Medulla oblongata (tissue), 1 donor: ENCODE measurements at regions not wholly inside any gene's neighbourhood (a gene's known extent, or its start where the extent isn't known, plus 50 kb on each side); places are given as distances from the start of the nearest gene placed in this dataset.

Experiments
- DNase-seq: peaks from one replicate; pipeline ENCODE4 v3.0.0-alpha.2; 2015; ENCODE audit errors: extremely low spot score

GRCh38 chr11:69931060-69931910, 112.1 kb upstream of the FGF3 start:
- no peak for DNase-seq

DNA sequence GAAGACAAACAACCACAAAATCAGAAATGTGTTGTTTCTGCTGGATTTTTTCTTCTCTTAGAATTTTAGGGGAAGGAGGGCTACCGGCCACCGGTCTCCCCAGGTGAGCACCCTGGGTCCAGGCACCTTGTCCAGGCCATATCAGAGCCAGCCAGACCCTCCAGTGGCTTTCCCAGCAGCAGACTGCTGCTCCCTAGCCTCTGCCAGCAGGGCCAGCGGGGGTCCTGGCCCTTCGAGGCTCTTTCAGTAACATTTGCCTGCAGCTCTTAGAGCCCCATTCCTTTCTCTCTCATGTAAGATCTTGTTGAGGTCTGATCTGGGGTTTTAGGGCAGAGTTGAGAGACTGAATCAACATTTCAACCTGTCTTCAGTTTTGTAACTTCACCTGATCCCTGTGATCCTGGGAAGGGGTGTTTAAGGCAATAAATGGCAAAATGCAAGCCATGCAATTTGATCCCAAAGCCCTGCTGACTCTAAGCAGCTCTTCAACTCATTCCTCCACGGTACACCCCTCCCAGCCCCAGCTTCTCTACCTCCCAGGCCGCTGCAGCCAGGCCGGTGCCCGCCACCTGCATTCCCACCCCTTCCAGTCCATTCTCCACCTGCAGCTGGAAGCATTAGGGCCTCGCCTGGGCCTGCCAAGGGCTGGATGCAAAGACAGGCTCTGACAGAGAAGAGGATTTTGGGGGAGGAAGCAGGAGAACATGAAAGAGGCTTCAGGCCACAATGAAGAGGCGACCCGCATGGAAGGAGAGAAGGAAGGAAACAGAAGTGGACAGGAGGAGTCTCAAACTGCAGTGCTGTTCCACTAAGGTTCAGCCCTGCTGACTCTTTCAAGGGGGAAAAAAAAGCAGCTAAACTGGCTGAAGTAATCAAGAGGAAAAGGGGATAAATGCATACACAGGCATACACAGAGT, 113.0 kb upstream of the FGF3 start:
- no peak for DNase-seq

GRCh38 chr11:69934861-69935494, 115.8 kb upstream of the FGF3 start:
- DNase-seq: no peak

- DNase-seq: no peak
Measured at GRCh38 chr11:69935941-69936505, 116.8 kb upstream of the FGF3 start.

GRCh38 chr11:69936771-69937170, 117.6 kb upstream of the FGF3 start:
- DNase-seq: no peak

- DNase-seq: no peak
Measured at GRCh38 chr11:69938206-69938605, 119.0 kb upstream of the FGF3 start.

DNA sequence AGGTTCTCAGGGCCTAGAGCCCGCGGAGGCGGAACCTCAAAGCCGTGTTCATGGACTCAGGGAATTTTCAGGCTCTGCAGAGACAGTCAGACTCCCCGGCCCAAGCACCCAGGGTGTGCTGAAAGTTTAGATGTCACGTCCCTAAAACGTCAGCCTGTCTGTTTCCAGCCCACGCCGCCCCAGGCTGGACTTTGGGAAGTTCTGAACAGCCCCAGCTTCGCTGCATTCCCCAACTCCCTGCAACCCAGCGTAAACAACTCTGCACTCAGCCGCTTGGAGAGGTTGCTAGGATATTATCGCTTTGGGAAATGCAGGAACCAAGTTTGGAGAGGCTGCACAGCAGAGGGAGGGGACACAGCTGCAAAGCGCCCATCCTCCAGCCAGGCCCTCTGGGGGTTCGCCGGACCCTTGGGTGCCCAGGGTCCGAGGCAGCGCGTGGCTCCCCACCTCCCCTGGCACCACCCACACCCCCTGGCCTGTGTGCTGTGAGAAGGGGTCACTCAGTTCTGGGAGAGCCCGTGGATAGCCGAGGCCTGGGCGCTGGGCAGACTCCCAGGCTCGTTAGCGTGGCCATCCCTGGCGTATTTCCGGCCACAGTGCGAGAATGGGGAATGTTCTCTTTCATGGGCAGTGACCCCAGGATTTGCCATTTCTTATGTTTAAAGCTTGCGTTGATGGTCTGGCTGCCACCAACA, 120.5 kb upstream of the FGF3 start:
- no peak for DNase-seq

DNA sequence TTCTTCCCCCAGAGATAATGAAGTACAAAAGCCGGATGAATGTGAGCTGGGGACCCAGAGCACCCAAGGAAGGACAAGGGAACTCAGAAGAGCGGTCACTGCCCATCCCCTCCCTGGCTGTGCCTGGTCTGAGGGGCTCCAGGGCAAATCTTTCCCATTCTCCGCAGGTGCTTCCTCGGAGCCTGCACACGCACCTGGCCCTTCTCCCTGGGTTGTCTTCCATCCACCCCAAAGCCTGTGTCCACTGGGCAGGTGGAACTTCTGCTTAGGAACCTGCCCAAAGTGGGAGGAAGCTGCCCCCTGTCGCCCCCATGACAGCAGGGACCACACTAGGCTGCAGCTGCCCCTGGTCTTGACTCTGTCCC, 121.0 kb upstream of the FGF3 start:
- DNase-seq: no peak

GRCh38 chr11:69941546-69942332, 122.5 kb upstream of the FGF3 start:
- no peak for DNase-seq

- no peak for DNase-seq
Measured at GRCh38 chr11:69942333-69942820, 123.2 kb upstream of the FGF3 start.

GRCh38 chr11:69943066-69943465, 123.8 kb upstream of the FGF3 start:
- no peak for DNase-seq

DNA sequence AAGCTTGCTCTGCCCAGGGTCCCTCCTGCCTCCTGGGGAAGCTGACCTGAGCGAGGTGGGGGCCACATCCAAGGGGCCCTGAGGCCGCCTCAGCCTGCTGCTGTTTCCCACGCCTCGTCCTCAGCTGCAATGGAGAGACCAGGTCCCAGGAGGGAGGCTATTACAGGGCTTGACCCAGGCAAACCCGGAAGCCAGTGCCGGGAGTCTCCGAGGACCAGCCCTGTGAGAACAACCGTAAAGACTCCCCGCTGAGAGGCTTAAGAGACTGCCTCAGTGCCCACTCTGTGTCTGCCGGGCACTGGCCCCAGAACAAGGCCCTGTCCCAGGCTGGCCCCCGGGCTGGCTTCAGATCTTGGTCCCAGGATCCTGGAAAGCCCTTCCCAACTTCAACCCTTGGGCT, 124.3 kb upstream of the FGF3 start:
- no peak for DNase-seq

DNA sequence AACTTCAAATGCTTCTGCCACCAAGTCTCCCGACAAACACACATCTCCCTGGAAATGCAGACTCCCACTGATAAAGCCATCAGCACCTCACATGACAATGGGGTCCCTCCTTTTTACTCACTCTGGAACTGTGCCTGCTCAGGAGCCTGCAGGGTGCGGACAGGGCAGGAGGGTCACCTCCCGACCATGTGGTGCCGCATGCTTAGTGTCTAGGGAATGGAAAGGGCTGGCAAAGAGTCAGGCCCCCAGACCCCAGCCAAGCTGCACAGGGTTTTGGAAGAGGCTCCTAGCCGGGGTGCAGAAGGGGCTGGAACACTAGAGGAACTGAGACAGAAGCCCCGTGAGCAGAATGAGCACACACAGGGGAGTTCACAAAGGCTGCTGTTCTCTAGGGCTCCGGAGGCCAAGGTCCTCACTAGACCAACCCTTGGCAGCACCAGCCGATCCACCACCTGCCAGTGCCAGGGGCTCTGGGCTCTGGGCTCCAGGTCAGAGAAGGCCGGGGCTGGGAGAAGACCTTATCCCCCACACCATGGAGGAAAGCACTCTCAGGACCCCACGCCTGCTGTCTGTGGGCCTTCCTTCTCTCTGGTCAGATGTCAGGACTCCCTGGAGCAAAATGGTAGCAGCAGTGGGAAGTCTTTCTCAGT, 125.1 kb upstream of the FGF3 start:
- DNase-seq: no peak

- DNase-seq: no peak
Measured at GRCh38 chr11:69945157-69945556, 125.9 kb upstream of the FGF3 start.

GRCh38 chr11:69947059-69947792, 128.0 kb upstream of the FGF3 start:
- DNase-seq: no peak

DNA sequence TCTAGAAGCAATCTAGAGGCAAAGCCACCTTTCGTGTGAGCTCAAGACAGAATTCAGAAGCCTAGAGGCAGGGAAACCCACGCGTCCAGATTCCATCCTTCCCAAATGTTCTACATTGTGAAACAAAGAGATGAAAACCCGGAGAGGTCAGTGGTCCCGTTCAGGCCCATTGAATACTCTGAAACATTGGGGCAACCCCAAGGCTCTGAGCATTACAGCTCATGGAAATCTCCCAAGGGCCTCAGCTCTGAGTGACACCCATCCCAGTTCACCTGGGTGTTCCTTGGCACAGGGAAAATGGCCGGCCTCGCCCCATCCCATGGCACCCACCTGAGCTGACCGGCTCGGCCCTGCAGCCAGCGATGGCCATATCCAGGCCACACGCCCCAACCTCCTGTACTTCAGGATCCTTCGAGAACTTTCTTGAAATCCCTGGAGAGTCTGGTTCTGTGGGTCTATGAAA, 128.6 kb upstream of the FGF3 start:
- no peak for DNase-seq

- no peak for DNase-seq
Measured at GRCh38 chr11:69948256-69949141, 129.3 kb upstream of the FGF3 start.

DNA sequence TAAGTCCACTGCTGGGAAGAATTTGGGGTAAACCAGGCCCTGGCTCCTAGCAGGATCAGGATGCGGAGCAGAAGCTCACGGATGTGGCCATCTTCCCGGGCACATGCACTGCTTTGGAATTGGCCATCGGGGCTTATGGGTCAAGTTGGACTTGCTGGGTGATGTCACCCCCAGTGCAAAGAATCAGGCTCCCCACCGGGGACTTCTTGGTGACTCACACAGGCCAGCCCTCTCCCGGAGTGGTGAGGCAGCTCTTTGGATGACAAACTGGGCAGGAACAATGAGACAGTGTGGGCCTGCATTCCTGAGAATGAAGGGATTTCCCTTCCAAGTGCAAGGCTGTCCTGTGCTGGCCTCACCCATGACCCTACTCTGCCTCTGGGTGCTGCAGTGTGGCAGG, 128.8 kb upstream of the ANO1 start:
- DNase-seq: no peak
